ENCODE measurements at regions not wholly inside any gene's neighbourhood (a gene's known extent, or its start where the extent isn't known, plus 50 kb on each side); places are given as distances from the start of the nearest gene placed in this dataset.

- TF ChIP-seq CTCF (IDR thresholded peaks at IDR 0.05; ENCODE audit: low read depth, low read length) = no peak
- no peak for DNase-seq (ENCODE audit: extremely low read depth, low read depth)
Observed at GRCh38 chr9:27659001-27659400, 85.7 kb upstream of the C9orf72 start.

GRCh38 chr9:27659571-27659970, 86.3 kb upstream of the C9orf72 start:
- no peak for TF ChIP-seq CTCF (IDR thresholded peaks at IDR 0.05; ENCODE audit: low read depth, low read length)
- no peak for DNase-seq (ENCODE audit: extremely low read depth, low read depth)

GRCh38 chr9:27660148-27660547, 86.9 kb upstream of the C9orf72 start:
- TF ChIP-seq CTCF (IDR thresholded peaks at IDR 0.05; ENCODE audit: low read depth, low read length) = no peak
- no peak for DNase-seq (ENCODE audit: extremely low read depth, low read depth)

- TF ChIP-seq CTCF (IDR thresholded peaks at IDR 0.05; ENCODE audit: low read depth, low read length) = no peak
- no peak for DNase-seq (ENCODE audit: extremely low read depth, low read depth)
Observed at GRCh38 chr9:27663526-27663925, 90.2 kb upstream of the C9orf72 start.

- no peak for DNase-seq (ENCODE audit: extremely low read depth, low read depth)
- TF ChIP-seq CTCF (IDR thresholded peaks at IDR 0.05; ENCODE audit: low read depth, low read length) = no peak
Observed at GRCh38 chr9:27664121-27664779, 91.0 kb upstream of the C9orf72 start.

- no peak for TF ChIP-seq CTCF (IDR thresholded peaks at IDR 0.05; ENCODE audit: low read depth, low read length)
Observed at GRCh38 chr9:27665136-27665535, 91.9 kb upstream of the C9orf72 start.

GRCh38 chr9:27668280-27668679, 95.0 kb upstream of the C9orf72 start:
- DNase-seq (ENCODE audit: extremely low read depth, low read depth) = no peak
- TF ChIP-seq CTCF (IDR thresholded peaks at IDR 0.05; ENCODE audit: low read depth, low read length) = no peak

More at GRCh38 chr9:27665136-27665535, 91.9 kb upstream of the C9orf72 start:
- DNase-seq (ENCODE audit: extremely low read depth, low read depth) = no peak

Measured in AG09319 (cell line).